Endothelial cell (in vitro differentiated cells): ENCODE measurements at regions not wholly inside any gene's neighbourhood (a gene's known extent, or its start where the extent isn't known, plus 50 kb on each side); places are given as distances from the start of the nearest gene placed in this dataset.
"Not testable (repeated sequence)": the region's sequence is repeated elsewhere in the genome, so short reads cannot be mapped to it uniquely, and the experiment has no call there.

ENCODE experiments used
- DNase-seq: peaks from one replicate; pipeline ENCODE4 v3.0.0; 2021; ENCODE audit warnings: low spot score
- H3K27ac Mint-ChIP-seq: one replicate; pipeline ENCODE4 v1.8.0; 2021; ENCODE audit warnings: mixed read lengths, inconsistent platforms; ENCODE audit not compliant: unreplicated experiment
- H3K27me3 Mint-ChIP-seq: one replicate; pipeline ENCODE4 v1.8.0; 2021; ENCODE audit warnings: mild to moderate bottlenecking, moderate library complexity, mixed read lengths, inconsistent platforms; ENCODE audit not compliant: unreplicated experiment
- H3K36me3 Mint-ChIP-seq: one replicate; pipeline ENCODE4 v1.8.0; 2021; ENCODE audit warnings: mild to moderate bottlenecking, low read depth, mixed read lengths, inconsistent platforms; ENCODE audit not compliant: unreplicated experiment
- H3K4me1 Mint-ChIP-seq: one replicate; pipeline ENCODE4 v1.8.0; 2021; ENCODE audit warnings: mild to moderate bottlenecking, mixed read lengths, inconsistent platforms; ENCODE audit not compliant: unreplicated experiment
- H3K4me3 Mint-ChIP-seq: one replicate; pipeline ENCODE4 v1.8.0; 2021; ENCODE audit warnings: mild to moderate bottlenecking, mixed read lengths, inconsistent platforms; ENCODE audit not compliant: unreplicated experiment
- H3K9me3 Mint-ChIP-seq: one replicate; pipeline ENCODE4 v1.8.0; 2021; ENCODE audit warnings: mixed read lengths, inconsistent platforms; ENCODE audit not compliant: unreplicated experiment
- CTCF ChIP-seq: fragments of 200-600 bp; sonication (generic); IDR thresholded peaks from one replicate; pipeline ENCODE4 v1.5.0; 2021; ENCODE audit warnings: antibody characterized with exemption; ENCODE audit not compliant: unreplicated experiment

- H3K27ac Mint-ChIP-seq = no peak overlapping the region
- H3K9me3 Mint-ChIP-seq = no peaks in the 10 kb centered on the region
- TF ChIP-seq CTCF = no peak
- no peaks in the 10 kb centered on the region for H3K27me3 Mint-ChIP-seq
- DNase-seq = no peak
- H3K4me1 Mint-ChIP-seq = peaks cover 10% of the 10 kb centered on the region
- no peaks in the 10 kb centered on the region for H3K36me3 Mint-ChIP-seq
- H3K4me3 Mint-ChIP-seq = no peak overlapping the region
Observed at GRCh38 chr2:17355608-17356329, 162.5 kb downstream of the RAD51AP2 start.

DNA sequence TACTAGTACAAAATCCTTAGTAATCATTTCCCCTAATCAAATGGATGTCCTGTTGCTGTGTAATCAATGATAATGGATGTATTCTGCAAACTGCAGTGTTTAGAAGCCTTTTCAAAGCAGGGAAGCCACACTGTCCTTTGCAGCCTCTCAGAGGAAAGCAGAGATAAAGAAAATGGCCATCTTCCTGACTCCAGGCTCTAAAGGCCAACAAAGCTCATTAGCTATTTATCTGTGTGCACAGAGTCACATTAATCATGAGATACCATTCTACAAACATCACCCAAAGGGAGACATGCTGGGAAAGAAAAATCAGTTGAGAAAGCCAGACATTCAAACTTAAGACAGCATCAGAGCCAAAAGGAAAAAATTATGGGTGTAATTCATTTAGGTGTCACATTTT, 165.0 kb downstream of the RAD51AP2 start:
- H3K4me1 Mint-ChIP-seq = peaks cover 10% of the 10 kb centered on the region
- no peaks in the 10 kb centered on the region for H3K27me3 Mint-ChIP-seq
- TF ChIP-seq CTCF = no peak
- no peaks in the 10 kb centered on the region for H3K9me3 Mint-ChIP-seq
- DNase-seq = no peak
- H3K27ac Mint-ChIP-seq = no peak overlapping the region
- no peaks in the 10 kb centered on the region for H3K36me3 Mint-ChIP-seq
- H3K4me3 Mint-ChIP-seq = no peak overlapping the region

DNA sequence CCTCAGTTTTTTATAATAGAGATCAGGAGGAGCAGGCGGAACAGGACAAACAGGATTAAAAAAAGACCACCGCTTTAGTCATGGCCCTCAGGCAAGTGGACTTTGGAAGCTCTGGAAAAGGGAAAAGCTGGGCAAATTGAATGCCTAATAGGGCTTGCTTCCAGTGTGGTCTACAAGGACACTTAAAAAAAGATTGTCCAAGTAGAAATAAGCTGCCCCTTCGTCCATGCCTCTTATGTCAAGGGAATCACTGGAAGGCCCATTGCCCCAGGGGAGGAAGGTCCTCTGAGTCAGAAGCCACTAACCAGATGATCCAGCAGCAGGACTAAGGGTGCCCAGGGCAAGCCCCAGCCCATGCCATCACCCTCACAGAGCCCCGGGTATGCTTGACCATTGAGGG, 175.5 kb downstream of the RAD51AP2 start:
- not testable (repeated sequence) for H3K27me3 Mint-ChIP-seq, H3K9me3 Mint-ChIP-seq, H3K36me3 Mint-ChIP-seq, DNase-seq, H3K27ac Mint-ChIP-seq, H3K4me3 Mint-ChIP-seq, H3K4me1 Mint-ChIP-seq

GRCh38 chr2:17337507-17337906, 180.7 kb downstream of the RAD51AP2 start:
- Mint-ChIP-seq H3K4me3 (no peak overlapping the region), H3K36me3 (no peaks in the 10 kb centered on the region), H3K27me3 (no peaks in the 10 kb centered on the region), H3K9me3 (no peaks in the 10 kb centered on the region), H3K4me1 (peaks cover 5% of the 10 kb centered on the region), H3K27ac (no peak overlapping the region)
- no peak for DNase-seq
- no peak for TF ChIP-seq CTCF

DNA sequence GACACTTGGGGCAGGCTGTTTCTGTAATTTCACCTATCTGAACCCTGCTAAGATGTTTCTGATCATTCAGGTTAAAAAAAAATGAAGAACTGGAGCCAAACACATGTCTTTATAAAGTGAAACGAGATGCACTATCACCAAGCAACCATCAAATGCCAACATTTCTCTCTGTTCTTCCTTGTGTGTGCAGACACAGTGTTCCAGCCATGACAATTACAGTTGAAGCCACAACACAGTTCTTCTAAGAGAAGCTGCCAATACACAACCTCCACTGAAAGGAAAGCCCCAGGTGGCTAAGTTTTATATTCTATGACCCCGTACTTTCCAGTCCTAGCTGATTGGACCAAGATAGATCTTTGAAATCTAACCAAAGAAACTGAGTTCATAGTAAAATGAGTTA, 181.8 kb downstream of the RAD51AP2 start:
- Mint-ChIP-seq H3K27me3 (no peaks in the 10 kb centered on the region), H3K9me3 (no peaks in the 10 kb centered on the region), H3K27ac (no peak overlapping the region), H3K4me3 (no peak overlapping the region), H3K4me1 (peaks cover 5% of the 10 kb centered on the region), H3K36me3 (no peaks in the 10 kb centered on the region)
- no peak for DNase-seq
- no peak for TF ChIP-seq CTCF
